T-helper 9 cell (primary cell): ENCODE measurements at regions not wholly inside any gene's neighbourhood (a gene's known extent, or its start where the extent isn't known, plus 50 kb on each side); places are given as distances from the start of the nearest gene placed in this dataset.
"Not testable (repeated sequence)": the region's sequence is repeated elsewhere in the genome, so short reads cannot be mapped to it uniquely, and the experiment has no call there.

Source experiments
- DNase-seq: peaks from one replicate; pipeline ENCODE4 v3.0.0-alpha.2; 2020

DNA sequence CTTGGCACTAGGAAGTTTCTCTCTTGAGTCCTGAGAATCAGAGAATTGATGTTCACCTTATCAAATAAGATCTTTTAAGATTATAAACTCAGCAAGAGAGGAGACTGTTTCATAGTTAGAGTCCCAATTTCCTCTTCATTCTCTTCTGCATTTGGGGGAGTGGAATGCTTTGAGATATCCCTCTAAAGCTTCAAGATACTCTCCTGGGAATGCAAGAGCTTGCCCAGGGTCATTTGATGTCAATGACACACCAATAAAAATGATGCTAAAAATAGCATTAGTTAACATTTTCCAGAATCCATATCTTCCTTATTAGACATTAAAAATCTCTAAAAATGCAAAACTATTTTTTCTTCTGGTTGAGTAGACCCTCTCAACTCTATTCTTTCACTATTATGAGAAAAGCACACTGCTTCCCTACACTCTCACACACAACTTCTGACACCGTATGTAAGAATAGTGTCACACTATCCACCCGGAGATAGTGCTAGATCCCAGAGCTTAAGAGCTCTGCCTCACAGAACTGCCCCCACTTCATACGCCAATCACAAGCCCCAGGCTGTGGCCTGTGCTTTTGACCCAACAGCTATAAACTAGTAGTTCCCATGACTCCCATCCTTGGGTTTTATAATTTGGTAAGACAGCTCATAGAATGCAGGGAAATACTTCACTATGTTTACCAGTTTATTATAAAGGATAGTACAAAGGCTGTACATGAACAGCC, 399.9 kb upstream of the RUNX1 start:
- DNase-seq = no peak

DNA sequence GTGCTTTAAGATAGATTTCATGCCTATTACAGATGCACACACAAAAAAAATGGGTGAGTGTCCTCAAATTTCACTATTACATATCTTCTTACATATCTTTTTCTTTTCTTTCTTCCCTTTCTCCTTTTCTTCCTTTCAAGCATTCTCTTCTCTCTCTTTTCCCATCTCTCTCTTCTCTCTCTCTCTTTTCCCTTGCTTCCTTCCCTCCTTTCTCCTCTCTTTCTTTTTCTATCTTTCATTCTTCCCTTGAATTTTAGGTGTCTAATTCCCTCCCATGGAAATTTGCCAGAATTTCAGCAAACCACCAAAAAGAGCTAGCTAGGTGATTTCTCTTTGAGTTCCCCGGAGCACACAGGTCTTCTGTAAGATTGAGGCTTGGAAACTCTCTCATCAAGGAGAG, 395.3 kb upstream of the RUNX1 start:
- DNase-seq = no peak

DNA sequence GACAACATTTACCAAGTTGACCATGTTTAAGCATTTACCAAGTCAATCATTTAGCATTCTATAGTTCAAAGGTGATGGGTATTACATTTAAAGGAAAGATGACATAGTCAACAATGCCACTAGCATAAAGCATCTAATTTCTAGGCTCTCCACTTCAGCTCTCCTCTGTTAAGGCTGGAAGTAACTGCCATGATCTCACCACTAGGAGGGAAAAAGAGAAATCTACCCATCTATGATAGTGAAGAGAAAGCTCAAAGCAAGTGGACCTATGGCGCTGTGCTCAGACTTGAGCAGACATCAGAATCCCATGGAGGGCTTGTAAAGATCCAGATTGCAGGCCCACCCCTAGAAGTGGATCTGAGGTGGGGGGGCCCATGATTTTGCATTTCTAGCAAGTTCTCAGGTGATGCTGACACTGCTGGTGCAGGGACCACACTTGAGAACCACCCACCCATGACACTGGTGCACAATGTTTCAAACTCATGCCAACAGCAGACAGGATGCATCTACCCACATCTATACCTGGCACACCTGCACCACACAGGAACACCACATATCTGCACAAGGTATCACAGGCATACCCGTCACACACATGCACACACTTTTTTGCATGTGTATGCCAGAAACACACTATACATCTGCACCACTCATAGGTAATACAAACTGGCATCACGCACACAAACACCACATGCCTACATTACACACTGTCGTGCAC, 392.9 kb upstream of the RUNX1 start:
- DNase-seq = no peak

DNA sequence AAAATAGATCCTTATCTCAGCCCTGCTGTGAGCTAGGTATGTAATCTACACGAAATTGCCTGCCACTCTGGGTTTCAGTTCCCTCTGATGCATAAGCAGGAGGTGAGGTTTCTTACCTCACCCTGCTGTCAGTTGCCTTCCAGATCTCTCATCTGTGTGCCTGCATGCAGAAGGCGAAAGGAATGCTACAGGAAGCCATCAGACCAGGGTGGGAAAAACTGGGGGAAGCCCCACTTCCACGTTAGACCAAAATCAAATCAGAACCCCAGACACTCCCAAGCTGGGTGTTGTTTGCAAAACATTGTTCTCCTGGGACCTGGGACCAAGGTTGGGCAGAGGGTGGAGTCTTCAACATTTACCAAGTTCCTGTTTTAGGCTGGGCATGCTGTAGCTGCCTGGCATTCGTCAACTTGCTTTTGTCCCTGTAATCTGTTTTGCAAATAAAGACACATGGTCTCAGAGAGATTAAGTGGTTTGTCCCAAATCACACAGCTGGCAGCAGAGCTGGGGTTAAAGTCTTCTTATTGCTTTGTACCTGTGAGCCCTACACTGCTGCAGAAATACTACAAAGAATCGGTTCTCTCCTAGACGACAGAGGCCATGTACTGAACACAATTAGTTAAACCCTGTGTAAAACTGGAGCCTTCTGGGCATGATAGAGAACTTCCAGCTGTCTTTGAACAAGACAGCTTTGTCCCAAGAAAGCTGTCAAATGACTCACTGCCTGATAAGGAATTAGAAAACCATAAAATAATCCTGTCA, 389.7 kb upstream of the RUNX1 start:
- no peak for DNase-seq

DNA sequence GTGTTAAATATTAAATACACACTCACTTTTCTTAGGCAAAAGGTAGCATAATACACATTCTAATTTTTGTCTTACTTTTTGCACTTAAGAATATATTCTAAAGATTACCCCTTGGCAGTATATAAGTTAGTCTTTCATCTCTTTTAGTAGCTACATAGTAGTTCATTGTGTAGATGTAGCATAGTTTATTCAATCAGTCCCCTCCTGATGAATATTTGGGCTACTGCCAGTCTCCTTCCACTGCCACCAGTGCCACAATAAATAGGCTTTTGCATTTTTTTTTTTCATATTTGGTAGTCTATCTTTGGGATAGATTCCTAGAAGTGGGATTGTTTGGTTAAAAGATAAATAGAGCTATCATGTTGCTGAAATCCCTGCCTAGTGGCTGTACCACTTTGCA, 388.8 kb upstream of the RUNX1 start:
- DNase-seq = no peak

DNA sequence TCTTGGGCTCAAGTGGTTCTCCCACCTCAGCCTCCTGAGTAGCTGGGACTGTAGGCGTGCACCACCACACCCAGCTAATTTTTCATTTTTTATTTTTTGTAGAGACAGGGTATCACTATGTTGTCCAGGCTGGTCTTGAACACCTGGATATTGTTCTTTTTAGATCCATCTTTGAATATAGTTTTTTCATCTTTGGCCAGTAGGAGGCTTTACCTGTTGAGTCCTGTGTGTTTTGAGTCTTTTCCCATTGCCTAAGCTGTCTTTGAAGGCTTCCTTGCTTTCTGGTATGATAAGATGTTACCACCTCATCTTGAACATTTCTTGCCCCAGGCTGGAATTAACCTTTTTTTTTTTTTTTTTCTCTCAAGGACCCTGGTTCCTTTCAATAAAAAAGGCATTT, 387.8 kb upstream of the RUNX1 start:
- no peak for DNase-seq

DNA sequence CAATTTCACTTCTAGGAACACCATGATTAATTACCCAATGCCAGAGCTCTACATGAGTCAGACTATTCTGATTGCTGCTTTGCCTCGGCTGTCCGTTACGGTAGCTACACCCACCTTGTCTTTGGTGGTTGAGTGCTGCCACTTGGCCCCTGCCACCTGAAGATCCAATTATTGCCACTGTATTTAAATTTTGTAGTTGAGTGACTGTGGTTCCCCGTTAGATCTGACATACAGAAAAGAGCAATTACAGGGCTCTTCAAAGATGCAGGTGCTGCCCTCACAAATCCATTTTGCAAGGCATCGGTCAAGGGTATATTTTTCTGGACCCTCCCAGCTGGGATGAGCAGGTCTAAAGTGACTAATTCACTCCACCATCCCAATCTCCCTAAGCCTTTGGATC, 383.5 kb upstream of the RUNX1 start:
- not testable (repeated sequence) for DNase-seq

DNA sequence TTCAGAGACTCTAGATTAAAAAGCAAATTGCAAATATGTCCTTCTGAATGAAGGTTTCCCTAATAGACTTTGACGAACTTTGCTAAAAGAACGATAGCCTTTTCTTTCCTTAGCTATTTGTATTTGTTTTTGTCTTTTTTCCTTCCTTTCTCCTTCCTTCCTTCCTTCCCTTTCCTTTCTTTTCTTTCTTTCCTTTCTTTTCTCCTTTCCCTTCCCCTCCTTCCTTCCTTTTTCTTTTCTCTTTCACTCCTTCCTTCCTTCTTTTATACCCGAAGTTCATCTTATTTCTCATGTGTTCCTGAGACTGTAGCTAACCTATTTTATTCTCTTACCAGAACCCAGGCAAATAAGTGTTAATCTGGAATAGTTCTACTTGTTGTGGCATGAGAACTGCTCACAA, 381.2 kb upstream of the RUNX1 start:
- no peak for DNase-seq

DNA sequence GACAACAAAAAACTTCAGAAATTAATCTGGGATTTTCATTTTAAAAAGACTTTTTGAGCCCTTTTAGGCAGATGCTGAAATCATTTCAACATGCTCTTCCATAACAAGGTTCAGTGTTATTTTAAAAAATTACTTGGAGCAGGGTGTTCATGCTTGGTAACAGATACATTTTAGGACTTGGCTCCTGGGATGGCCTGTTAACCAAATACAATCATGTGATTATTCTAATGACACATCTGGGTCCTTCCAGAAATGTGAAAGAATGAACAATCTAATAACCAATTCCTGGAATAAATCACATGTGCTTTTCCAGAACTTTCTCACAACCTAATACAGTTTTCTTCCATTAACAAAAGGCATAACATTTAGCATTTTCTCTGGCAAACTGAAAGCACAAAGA, 379.8 kb upstream of the RUNX1 start:
- no peak for DNase-seq

DNA sequence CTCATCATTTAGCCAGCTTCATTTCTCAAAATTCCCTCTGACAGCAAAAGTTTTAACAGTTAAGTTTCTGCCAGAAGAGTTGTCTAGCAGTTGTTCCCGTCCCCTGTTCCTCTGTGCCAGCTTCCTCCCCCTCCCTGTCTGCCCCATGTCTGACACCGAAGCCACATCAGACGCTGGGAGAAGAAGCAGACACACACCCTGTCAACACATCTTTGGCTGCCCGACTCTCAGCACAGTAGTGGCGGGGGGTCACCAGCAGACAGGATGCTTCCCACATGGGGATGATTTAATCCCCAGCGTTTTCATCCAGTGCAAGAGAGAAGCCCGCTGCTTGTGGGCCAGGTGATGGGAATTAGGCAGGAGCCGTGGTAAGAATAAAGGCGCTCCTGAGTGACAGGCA, 379.4 kb upstream of the RUNX1 start:
- DNase-seq = no peak

DNA sequence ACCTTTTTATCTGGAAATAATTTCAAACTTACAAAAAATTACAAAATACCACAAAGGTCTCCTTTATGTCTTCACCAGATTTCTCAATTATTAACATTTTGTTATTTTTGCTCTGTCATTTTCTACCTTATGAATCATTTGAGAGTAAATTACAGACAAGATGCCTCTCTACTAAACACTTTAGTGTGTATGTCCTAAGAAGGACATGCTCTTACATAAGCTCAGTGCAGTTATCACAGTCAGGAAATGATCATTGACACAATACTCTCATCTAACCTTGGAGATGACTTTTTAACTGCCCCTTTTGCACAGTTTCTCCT, 378.9 kb upstream of the RUNX1 start:
- DNase-seq = no peak

DNA sequence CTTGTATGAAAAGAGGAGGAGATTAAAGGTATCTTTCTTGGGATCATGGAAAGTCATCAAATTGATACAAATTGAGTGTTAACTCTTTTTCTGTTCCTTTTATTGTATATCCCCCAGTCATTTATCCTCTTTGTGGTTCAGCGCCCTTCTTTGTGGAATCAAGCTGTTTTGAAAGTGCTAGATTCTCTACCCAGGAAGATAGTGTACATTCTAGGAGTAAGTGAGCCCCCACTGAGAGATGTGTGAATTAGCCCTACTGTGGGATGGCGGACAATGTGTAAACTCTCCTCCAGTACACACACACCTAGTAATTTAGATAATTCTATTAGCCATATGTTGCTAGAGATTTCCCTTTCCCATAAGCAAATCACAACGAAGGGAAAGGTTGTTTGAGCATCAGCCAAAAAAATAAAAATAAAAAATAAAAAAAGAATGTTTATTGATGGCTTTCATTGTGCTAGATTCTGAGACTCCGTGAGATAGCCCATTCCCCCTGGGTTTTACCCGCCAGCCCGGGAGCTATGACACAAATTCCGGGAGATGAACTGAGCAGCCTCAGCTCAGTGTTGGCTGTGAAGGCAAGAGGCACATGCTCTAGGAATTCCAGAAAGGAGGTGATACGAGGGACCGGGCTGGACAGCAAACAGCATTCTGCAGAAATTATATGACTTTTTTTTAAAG, 378.4 kb upstream of the RUNX1 start:
- DNase-seq = no peak

DNA sequence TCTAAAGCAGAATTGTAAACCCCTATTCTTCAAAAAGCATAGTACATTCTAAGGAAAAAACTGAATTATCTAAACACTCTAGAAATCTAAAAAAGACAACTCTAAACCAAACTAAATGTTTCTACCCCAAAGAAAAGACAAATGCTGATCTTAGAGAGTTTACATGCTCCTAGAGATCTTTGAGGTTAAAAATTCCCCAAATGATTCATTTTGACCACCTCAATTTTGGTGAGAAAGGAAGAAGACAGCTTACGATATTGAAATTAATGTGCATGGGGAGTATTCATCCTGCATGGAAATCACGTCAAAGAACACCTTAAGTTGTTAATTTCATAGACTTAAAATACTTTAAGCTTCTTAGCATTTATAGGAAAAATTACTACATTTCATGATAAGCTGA, 377.8 kb upstream of the RUNX1 start:
- no peak for DNase-seq

DNA sequence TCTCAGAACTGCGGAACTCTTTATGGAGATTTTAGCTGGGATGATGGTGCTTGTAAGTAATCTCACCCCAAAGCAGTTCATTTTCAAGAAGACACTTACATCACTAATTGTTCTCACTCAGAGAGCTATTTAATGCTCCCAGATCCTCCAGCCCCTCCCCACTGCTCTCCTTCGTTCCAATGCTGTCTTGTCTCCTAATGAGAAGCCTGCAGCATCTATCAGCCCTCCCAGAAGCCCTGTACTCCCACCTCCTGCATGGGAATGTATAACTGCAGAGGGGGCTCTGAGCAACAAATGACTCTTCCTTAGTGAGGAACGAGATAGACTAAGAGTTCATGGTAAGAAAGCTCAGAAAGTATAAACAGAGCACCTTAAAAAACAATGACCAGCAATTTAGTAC, 377.4 kb upstream of the RUNX1 start:
- no peak for DNase-seq

DNA sequence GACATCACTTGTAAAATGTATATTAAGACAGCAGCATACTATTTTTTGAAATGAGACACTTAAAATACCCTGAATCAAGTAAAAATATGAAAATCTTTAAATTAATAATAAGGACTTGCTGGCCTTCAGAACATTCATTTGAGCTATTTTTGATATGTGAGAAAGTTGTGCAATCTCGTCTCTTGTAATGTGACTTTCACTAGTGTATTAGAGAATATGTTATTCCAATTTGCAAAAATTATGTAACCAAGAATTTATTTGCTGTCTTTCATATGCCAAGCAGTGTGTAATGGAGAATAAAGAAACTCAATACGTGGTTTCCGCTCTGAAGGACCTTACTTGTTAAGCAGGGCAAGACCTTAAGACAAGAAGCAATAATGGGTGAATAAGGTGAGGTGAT, 375.0 kb upstream of the RUNX1 start:
- no peak for DNase-seq

DNA sequence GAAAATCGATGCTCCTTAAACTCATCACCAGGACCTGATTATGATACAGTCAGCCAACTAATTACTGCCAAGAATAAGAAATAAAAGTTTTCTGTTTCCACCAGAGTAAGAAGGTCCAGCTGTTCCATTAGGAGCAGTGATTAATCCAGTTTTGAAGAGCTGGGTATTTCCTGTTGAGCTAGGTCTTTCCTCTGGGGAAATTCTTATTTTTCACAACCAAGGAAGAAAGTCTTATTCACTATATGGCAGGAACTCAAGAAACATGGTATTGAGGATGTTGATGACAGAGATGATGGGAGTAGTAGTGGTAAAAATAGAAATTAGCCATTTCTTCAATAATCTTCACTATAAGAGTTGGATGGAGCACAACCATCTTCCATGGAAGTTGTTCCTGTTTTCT, 374.6 kb upstream of the RUNX1 start:
- no peak for DNase-seq

DNA sequence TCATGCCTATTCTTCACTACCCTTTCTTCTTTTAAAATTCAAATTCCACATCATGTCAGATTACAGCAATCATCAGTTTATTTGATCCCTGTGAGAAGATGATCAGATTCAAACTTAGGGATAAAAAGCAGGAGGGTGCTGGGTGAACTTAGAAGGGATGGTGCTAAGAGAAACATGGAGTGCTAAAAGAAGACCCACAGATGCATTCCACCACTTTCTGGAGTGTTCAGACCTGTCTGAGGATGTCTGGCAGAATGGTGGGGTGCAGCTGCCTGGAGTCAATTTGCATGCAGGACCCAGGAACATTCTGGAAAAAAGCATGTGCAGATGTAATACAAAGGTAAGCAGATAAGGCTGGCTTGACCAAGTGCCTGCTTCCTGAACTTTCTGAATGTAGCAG, 372.9 kb upstream of the RUNX1 start:
- no peak for DNase-seq

DNA sequence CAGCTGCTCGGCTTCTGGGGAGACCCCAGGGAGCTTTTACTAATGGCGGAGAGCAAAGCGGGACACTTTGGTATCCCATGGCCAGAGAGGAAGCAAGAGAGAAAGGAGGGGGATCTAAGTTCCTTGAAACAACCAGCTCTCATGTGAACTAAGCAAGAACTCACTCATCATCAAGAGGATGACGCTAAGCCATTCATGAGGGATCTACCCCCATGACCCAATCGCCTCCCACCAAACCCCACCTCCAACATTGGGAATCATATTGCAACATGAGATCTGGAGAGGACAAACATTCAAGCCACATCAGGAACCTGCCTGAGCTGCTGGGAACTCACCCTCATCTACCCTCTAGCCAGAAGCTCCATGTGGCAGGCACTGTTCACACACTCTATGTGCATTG, 372.1 kb upstream of the RUNX1 start:
- DNase-seq = no peak

DNA sequence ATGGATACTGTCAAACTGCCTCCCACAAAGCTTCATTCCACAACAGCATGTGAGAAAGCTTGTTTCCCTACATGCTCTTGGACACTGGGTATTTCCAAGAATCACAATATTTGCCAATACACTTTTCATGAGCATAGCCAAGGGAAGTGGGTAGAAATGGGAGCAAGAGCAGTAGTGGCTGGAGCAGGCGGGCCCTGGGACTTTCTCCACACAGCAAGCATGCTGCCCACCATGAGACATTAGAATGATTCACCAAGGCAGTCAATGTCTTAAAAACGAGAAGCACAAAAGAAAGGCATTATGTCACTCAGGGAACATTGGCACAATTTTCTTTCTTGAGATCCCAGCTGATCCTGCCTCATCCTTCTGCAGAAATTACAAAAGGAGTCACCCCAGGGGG, 371.6 kb upstream of the RUNX1 start:
- DNase-seq = no peak

DNA sequence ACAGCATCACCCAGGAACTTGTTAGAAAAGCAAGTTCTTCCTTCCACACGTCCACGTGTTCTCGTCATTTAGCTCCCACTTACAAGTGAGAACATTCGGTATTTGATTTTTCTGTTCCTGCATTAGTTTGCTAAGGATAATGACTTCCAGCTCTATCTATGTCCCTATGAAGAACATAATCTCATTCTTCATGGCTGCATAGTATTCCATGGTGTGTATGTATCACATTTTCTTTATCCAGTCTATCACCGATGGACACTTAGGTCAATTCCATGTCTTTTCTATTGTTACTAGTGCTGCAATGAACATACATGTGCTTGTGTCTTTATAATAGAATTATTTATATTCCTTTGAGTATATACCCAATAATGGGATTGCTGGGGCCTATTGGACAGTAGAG, 368.7 kb upstream of the RUNX1 start:
- DNase-seq = no peak

DNA sequence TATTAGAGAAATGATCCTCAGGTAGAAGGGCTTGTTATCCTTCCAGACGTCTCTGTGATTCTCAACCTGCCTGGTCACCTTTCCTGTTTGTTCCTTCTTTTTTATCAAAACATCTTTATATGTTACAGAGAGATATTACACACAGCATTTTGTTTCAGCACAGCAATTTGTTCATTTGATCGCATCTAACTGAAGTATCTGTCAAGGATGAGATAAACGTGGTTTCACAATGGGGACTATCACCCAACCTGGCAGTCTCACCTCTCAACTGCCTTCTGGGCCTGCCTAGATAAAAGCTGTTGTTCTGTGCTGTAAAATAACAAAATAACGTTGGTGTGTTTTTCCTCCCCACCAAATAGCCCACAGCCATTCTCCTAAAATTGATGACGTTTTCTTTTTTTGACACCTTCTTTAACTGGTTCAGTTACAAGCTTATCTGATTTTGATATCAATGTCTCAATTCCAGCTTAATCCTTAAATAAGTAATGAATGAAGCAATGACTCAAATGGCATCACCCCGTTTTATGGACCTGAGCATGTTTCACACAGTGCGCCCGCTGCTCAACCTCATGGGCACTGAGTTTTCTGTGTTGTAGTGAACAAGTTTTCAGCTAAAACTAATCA, 367.9 kb upstream of the RUNX1 start:
- no peak for DNase-seq

DNA sequence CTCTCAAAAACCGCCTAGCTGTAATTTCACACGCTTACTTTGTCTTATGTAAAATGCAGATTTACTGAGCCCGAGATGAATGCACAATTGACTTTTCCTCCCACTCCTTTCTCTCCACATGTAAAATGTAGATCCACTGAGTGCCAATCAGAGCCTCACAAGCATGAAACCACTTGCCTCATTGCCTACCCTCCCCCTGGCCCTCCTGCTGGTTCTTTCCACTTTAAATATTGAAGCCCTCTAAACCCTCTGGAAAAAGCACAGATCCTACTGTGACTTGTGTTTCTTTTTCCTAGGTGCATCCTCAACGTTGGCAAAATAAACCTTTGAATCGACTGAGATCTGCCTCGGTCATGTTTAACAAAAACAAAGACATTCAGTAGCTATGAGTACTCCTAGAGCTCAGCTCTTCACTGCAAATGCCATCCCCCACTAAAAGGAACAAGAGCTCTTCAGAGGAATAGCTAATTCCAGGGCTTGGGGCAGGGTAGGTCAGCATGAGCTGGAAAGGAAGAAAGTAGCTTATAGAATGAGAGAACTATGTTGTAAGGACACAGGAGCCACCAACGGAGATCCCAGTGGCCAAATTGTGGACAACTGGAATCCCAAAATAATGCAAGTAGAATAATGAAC, 365.5 kb upstream of the RUNX1 start:
- no peak for DNase-seq

DNA sequence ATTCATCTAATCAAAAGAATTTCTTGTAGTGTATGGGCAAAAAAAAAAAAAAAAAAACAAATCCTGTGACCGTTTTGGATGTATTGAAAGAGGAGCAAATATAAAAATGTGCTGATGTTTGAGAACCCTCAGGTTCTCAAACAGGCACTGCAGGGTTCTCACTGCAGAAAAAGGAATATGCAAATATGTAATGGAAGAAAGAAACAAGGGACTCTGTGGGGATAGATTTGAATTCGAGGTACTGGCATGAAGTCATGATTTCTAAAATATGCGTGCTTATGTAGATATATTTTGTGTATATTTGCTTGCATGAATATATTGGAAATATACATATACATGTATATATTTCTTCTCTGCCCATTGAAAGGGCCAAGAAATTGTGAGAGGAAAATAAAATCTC, 365.0 kb upstream of the RUNX1 start:
- DNase-seq = no peak
